GM12892 (cell line): ENCODE measurements at regions not wholly inside any gene's neighbourhood (a gene's known extent, or its start where the extent isn't known, plus 50 kb on each side); places are given as distances from the start of the nearest gene placed in this dataset.

Source experiments
- DNase-seq: peaks from one replicate; pipeline ENCODE4 v3.0.0; 2011; ENCODE audit not compliant: insufficient read length
- FAIRE-seq: peaks from 2 replicates; lab custom pipeline; 2011; peaks lifted over from hg19 to GRCh38; lab: Jason Lieb, UNC
- POLR2A ChIP-seq: IDR thresholded peaks from 2 replicates; pipeline ENCODE4 v1.6.1; 2011; ENCODE audit warnings: low read depth, low read length, control low read depth
- POLR2AphosphoS5 ChIP-seq: IDR thresholded peaks from 2 replicates; pipeline ENCODE4 v1.6.1; 2011; ENCODE audit warnings: low read depth, low read length, control low read depth
- TAF1 ChIP-seq: IDR thresholded peaks from 2 replicates; pipeline ENCODE4 v1.6.1; 2011; ENCODE audit warnings: low read depth, mild to moderate bottlenecking, control low read depth, low read length, borderline replicate concordance

DNA sequence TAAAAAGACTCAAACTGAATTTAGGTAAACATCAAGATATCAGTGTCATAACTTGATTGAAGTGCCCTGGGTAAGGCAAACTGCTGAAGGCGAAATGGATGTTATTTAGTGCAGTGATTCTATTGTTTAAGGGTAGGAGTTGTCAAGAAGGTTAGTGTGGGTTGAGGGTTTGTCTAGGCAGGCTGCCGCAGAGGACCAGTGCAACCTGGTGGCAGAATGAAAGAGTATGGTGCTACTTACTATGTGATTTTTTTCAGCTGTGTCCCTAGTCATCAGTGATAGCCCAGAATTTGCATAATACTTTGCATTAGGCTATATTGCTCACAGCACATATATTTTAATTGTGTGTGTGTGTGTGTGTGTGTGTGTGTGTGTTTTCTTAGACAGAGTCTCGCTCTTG, 1127.0 kb downstream of the GALC start:
- DNase-seq = no peak
- FAIRE-seq = no peak

DNA sequence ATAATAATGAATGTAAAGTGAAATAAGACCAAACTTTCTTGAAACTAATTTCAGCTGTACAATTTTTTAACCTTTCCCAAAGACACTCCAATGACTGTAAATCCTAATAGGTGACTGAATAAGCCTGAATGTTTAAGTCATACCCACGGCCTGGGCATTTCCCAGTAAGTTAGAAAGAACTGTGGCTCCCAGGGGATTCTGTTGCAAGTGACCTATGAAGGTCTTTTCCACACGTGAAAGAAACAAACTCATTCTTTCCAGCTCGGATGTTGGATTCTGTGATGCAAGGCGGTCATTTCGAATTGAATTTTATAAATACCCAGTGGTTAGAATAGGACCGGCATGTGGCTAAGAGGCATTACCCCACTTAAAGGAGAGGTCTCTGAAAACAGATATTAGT, 1134.4 kb downstream of the GALC start:
- no peak for FAIRE-seq
- no peak for DNase-seq
- no peak for TF ChIP-seq TAF1
- no peak for TF ChIP-seq POLR2AphosphoS5
- TF ChIP-seq POLR2A = no peak

More for the DNA sequence above, 1127.0 kb downstream of the GALC start:
- no peak for TF ChIP-seq TAF1

DNA sequence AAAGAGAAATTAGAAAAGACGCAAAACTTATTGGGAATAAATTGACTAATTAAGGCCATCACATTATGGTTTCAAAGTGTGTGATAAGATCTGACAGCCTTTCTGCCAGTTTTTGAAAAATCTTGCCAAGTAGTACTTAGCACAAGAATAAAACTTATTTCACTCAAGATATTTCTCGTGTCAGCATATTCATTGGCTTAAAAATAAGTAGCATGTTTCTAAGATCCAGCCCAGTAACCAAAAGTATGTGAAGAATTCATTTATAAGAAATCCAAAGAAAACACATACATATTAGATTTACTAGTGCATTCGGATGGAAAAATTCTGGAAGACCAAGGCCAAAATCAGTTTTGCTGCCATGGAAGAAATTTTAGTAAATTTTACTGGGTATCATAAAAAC, 1135.0 kb downstream of the GALC start:
- FAIRE-seq (no peak), DNase-seq (no peak)
- TF ChIP-seq POLR2AphosphoS5 = no peak
- no peak for TF ChIP-seq POLR2A
- TF ChIP-seq TAF1 = no peak

DNA sequence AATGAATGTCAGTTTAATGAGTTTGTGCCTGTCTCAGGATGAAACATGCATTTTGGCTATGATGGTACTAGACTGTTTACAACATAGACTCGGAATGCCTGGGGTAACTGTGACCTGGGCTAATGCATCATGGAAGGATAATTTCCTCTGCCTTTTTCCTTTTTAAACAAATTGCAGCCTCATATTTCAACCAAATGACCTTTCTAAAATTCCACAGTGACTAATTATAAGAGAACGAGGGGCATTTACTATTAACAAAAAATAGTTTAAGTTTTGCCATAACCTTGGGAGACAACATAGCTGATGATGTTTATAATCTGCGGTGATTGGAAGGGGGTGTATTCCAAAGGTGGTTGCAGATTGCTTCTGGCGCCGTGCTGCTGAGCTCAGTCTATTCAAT, 1140.5 kb downstream of the GALC start:
- FAIRE-seq (no peak), DNase-seq (no peak)
- no peak for TF ChIP-seq POLR2A
- no peak for TF ChIP-seq POLR2AphosphoS5
- no peak for TF ChIP-seq TAF1

DNA sequence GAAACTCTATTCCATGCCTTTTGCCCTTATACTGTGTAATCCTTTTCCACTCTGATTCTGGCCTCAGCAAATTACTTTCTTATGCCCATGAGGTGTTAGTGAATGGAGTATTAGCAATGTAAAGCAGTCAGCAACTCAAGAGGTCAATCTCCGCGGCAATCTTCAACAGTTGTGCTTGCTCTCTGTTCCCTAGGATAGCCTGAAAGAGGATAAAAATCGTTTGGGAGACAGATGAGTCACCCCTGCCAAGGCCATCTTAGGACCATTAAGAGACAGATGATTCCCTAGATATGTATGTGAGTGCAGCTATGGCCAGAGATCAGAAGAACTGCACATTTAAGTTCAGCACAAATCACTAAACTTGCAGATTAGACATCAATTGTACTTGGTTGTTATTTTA, 1145.8 kb downstream of the GALC start:
- DNase-seq (no peak), FAIRE-seq (no peak)
- no peak for TF ChIP-seq TAF1
- no peak for TF ChIP-seq POLR2AphosphoS5
- TF ChIP-seq POLR2A = no peak

DNA sequence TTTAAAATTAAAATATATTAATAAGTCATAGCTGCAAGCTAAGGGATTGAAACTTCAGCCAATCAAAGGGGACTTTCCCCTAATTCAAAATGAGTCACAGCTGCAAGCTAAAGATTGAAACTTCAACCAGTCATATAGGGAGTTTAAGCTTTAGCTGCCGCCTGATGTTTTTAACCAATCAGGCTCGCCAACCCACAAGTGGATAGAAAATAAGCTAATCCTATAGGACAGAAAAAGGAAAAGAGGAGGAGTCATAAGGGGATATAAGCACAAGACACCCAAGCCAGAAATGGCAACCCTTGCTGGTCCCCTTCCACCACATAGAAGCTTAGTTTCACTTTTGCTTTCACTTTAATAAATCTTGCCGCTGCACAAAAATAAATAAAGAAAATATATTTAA, 1154.6 kb downstream of the GALC start:
- no peak for DNase-seq
- FAIRE-seq = no peak
- no peak for TF ChIP-seq POLR2AphosphoS5
- no peak for TF ChIP-seq TAF1
- no peak for TF ChIP-seq POLR2A

DNA sequence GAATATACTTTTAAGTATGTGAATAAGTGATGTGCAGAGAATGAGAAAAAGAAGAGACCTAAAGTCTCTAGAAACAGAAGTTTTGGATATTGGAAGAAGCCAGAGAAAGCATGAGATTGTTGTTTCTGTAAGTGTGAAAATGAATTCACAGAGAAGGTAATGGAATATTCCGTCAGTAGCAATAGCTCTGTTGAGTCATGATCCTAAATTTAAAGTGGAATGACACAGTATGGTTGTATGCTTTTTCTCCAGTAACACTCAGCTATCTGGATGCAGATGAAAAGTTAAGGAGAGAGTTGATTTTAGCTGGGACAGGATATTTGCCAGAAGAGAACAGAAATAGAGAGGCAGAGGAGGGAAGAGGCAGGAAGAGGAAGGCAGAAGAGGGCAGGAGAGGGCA, 1166.3 kb downstream of the GALC start:
- no peak for DNase-seq
- no peak for FAIRE-seq
- TF ChIP-seq POLR2A (no peak), TAF1 (no peak), POLR2AphosphoS5 (no peak)

DNA sequence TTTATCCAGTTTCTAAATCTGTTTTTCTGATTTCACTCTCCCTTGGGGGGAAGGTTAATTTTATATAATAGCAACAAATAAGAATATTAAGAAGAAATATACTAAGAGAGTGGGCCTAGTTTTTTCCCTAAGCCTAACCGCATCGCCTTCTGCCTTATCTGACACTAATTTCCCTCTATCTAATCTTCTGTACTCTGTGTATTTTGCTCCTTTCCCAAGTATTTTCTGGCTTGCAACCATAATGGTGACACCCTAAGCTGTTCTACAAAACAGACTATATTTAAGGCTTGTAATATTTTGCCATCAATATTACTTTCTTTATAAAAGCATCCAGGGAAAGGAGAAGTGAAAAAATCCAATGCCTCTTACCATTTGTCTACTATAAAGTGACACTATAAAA, 1168.8 kb downstream of the GALC start:
- TF ChIP-seq POLR2AphosphoS5 (no peak), POLR2A (no peak), TAF1 (no peak)
- no peak for DNase-seq
- FAIRE-seq = no peak

DNA sequence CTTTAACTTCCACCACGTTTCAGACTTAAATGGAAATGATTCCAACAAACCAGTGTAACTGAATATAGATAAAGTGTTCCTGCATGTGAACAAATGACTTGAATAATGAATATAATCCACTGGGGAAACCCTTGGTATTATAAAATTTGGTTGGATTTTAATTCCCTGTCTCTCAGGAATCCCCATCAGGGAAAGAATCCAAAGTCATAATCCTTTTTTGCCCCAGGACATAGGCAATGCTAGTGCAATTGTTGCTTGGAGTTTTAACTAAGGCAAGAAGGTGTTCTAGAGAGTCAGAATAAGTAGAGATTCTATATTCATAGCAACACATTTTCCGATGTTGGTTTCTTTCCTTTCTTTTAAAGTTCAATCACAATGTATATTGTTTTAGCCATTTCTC, 1169.4 kb downstream of the GALC start:
- DNase-seq = no peak

DNA sequence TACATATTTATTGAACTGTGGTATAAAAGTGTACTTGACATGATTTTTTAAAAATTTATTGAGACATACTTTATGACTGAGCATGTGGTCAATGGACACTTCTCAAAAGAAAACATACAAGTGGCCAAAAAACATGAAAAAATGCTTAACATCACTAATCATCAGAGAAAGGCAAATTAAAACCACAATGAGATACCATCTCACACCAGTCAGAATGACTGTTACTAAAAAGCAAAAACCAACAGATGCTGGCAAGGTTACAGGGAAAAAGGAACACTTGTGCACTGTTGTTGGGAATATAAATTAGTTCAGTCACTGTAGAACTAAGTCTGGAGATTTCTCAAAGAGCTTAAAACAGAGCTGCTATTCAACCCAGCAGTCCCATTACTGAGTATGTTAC, 1177.6 kb downstream of the GALC start:
- DNase-seq (no peak), FAIRE-seq (no peak)
- TF ChIP-seq TAF1 (no peak), POLR2AphosphoS5 (no peak), POLR2A (no peak)

More for the DNA sequence above, 1169.4 kb downstream of the GALC start:
- FAIRE-seq = no peak
- TF ChIP-seq TAF1 (no peak), POLR2A (no peak), POLR2AphosphoS5 (no peak)

DNA sequence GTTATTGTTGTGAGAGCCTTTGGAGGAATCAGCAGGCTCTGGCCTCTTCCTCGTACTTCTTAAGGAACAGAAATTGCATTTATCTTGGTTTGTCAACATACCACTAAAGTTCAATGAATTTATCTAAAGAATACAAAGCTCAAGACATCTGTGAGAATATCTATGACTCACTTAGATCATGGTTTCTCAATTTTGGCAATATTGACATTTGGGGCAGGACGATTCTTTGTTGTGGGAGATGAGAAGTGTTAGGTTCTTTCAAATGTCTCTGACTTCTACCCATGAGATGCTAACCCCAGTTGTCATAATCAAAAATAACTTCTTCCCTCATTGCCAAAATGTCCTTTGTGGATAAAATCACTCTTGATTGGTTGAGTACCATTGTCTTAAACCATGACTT, 1190.3 kb downstream of the GALC start:
- FAIRE-seq (no peak), DNase-seq (no peak)
- TF ChIP-seq POLR2AphosphoS5 (no peak), POLR2A (no peak)

DNA sequence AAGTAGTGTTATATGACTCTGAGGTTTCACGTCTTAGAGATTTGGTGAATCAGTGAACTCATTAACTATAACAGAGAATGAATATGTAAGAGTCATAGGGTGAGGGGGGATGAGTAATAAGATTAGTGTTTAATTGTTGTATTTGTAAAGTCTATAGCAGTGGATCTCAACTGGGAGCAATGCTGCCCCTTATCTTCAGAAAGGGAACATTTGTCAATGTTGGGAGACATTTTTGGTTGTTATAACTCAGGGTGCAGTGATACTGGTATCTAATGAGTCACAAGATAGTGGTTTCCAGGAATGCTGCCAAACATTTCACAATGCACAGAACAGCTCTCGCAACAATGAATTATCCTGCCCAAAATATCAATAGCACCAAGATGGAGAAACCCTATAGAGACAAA, 1193.7 kb downstream of the GALC start:
- no peak for FAIRE-seq
- TF ChIP-seq POLR2A = no peak
- no peak for TF ChIP-seq POLR2AphosphoS5
- TF ChIP-seq TAF1 = no peak
- DNase-seq = no peak

DNA sequence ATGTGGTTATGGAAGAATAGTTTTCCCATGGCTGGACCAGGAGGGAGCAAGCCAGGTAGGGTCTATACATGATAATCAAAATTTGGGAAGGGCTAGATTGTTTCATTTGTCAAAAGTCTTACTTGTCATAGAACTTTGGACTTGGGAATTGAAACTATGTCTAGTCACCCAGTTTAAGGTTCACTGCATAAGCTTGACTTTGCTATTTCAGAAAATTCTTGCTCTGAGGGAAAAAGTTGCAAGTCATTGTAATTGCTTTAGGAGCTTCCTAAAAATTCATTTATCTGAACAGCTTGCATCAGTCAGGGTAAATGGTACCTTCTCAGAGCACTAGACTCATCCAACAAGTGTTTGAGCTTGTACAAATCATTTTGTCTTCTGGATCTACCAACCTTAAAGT, 1194.7 kb downstream of the GALC start:
- FAIRE-seq (no peak), DNase-seq (no peak)
- TF ChIP-seq POLR2AphosphoS5 (no peak), TAF1 (no peak)

DNA sequence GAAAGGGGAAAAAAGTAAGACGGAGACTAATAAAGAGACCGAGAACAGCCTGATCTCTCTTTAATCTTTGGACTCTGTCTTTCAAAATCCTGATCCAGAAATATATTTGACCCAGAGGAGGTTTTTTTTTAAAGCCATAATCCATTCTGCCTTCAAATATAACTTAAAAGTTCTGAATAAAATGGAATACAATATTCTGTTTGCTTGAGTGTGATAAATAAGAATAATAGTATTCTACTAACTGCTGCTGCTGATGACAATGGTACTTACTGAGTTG, 1196.0 kb downstream of the GALC start:
- TF ChIP-seq TAF1 = no peak
- no peak for TF ChIP-seq POLR2AphosphoS5
- TF ChIP-seq POLR2A = no peak
- FAIRE-seq (no peak), DNase-seq (no peak)
